Hematopoietic multipotent progenitor cell treated with erythropoietin and hydrocortisone succinate and interleukin-3 and kit ligand, for 15 days (in vitro differentiated cells): ENCODE measurements at regions not wholly inside any gene's neighbourhood (a gene's known extent, or its start where the extent isn't known, plus 50 kb on each side); places are given as distances from the start of the nearest gene placed in this dataset.
"Not testable (repeated sequence)": the region's sequence is repeated elsewhere in the genome, so short reads cannot be mapped to it uniquely, and the experiment has no call there.

Experiments used
- DNase-seq: peaks from one replicate; pipeline ENCODE4 v3.0.0-alpha.2; 2015; ENCODE audit warnings: low spot score

DNA sequence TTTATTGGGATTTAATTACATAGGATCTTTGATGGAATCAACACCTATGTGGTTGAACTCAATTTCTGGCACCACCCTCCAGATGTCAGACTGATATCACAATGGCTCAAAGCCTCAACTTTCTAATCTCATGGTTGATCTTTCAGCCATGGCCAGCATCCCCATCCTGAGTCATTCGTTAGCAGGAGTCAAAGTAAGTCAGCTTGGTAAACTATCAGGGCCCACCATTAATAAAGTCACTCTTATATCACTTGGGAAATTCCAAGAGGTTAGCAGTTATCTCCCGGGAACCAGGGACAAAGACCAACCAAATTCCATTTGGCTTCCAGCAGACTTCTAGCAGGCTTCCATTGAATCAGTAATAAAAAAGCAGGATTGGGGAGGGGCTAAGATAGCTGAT, 50.7 kb upstream of the TNFSF4 start:
- no peak for DNase-seq

GRCh38 chr1:173258479-173259264, 51.5 kb upstream of the TNFSF4 start:
- no peak for DNase-seq

GRCh38 chr1:173260329-173260728, 53.2 kb upstream of the TNFSF4 start:
- DNase-seq = not testable (repeated sequence)

- DNase-seq = no peak
Observed at GRCh38 chr1:173266841-173267240, 59.7 kb upstream of the TNFSF4 start.

- no peak for DNase-seq
Observed at GRCh38 chr1:173267453-173267945, 60.4 kb upstream of the TNFSF4 start.

DNA sequence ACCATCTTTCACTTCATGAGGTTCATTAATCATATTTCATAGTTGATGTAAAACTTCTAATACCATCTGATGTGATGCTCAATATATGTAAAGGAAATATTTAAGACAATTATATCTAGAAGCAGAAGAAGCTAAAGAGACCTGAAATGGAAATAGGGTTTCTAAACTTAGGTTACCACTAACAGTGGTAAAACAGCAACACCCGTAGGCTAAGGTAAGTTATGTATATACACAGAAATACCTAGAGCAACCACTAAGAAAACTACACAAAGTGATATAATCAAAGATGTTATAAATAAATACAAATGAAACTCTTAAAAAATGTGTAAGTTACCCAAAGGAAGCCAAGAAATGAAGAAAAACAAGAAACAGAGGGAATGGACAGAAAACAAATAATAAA, 61.1 kb upstream of the TNFSF4 start:
- DNase-seq = no peak

- no peak for DNase-seq
Observed at GRCh38 chr1:173268786-173269277, 61.7 kb upstream of the TNFSF4 start.

- no peak for DNase-seq
Observed at GRCh38 chr1:173269490-173270230, 62.5 kb upstream of the TNFSF4 start.

DNA sequence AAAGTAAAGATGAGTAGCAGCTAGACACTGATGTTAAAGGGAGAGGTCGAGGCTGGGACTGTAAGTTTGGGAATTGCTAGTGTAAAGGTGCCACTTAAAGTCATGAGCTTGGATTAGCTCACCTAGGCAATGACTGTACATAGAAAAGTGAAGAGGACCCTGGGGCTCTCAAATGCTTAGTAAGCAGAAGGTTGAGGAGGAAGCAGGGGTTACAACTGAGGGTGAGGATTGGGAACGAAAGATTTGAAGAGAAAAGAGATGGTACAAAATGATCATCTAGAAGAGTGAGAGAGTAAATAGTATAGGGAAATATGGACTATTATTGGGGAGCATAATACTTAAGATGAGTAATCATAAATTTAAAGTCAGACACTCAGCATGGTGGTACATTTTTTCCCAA, 63.1 kb upstream of the TNFSF4 start:
- no peak for DNase-seq

DNA sequence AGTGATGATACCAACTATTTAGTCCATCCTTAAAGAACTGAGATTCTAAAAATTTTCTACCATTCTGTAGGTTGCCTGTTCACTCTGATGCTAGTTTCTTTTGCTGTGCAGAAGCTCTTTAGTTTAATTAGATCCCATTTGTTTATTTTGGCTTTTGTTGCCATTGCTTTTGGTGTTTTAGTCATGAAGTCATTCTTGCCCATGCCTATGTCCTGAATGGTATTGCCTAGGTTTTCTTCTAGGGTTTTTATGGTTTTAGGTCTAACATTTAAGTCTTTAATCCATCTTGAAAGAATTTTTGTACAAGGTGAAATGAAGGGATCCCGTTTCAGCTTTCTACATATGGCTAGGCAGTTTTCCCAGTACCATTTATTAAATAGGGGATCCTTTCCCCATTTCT, 63.9 kb upstream of the TNFSF4 start:
- DNase-seq = not testable (repeated sequence)

DNA sequence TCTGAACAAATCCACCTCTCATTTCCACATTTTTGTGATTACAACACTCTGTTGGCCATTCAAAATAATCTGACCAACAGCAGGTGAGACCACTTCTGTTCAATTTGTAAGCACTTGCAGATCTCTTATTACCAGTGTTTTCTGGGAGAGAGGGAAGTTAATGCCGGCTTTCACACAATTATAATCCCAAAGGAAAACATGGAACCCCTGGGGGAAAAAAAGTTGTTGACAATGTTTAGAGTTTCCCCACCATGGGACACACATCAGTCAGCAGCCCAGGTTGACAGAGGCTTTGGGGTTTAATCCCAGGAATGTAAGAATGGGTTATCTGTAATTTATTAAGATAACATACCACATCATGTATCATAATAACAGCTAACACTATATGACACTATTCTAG, 68.4 kb upstream of the TNFSF4 start:
- DNase-seq = no peak

GRCh38 chr1:173276922-173277800, 70.0 kb upstream of the TNFSF4 start:
- no peak for DNase-seq

- no peak for DNase-seq
Observed at GRCh38 chr1:173280899-173281660, 73.9 kb upstream of the TNFSF4 start.

GRCh38 chr1:173285048-173285447, 77.9 kb upstream of the TNFSF4 start:
- no peak for DNase-seq

- no peak for DNase-seq
Observed at GRCh38 chr1:173287785-173288184, 80.7 kb upstream of the TNFSF4 start.

- no peak for DNase-seq
Observed at GRCh38 chr1:173293756-173294155, 86.6 kb upstream of the TNFSF4 start.

GRCh38 chr1:173294843-173295242, 87.7 kb upstream of the TNFSF4 start:
- DNase-seq = no peak

DNA sequence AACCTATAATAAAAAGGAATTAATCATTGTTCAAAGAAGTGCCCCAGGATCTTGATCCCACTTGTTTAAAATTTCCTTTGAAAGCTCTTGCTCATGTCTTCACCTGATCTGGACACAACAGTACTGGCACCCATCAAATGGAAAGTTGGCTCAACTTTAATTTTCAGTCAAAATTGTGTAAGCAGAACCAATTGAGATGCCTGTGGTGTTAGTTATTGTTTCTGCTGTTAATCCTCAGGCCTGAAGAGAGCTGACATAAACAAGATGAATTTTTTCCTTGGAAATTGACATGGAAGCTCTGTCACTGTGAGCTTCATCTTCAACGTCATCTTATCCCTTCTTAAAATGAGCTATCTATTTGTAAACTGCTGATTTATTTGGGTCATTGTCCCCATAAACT, 88.3 kb upstream of the TNFSF4 start:
- no peak for DNase-seq

DNA sequence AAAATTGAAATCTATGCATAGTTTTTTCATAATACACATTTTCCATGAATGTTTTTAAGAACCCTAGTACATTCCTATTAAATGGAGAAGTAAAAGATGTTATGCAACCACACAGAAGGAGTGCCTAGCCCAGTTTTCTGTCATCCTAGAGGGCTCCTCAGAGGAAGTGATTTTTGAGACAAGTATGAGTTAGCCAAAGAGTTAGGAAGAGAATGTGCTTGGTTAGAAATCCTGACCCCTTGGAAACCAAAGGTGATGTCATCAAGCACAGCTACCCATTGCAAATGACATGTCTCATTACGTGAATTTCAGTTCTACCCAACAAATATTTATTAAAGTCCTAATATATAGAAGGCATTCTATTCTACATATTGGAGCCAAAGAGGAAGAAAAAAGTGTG, 88.9 kb upstream of the TNFSF4 start:
- no peak for DNase-seq

- DNase-seq = no peak
Observed at GRCh38 chr1:173297798-173298391, 90.8 kb upstream of the TNFSF4 start.
